ENCODE measurements at regions not wholly inside any gene's neighbourhood (a gene's known extent, or its start where the extent isn't known, plus 50 kb on each side); places are given as distances from the start of the nearest gene placed in this dataset.

DNA sequence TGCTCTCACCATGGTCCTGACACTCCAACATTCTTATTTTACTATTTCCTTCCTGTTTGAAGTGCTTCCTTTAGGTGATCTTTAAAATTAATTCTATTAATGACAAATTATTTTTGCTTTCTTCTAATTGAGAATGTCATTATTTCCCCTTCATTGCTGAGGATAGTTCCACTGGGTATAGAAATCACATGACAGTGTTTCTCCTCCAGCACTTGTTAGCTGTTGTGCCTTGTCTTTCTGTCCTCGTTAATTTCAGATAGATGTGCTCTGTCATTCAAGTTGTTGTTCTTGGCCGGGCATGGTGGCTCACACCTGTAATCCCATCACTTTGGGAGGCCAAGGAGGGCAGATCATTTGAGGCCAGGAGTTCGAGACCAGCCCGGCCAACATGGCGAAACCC, 321.0 kb upstream of the RAB6C start:
- no peak for DNase-seq

- DNase-seq = no peak
These were observed 317.5 kb upstream of the RAB6C start for GRCh38 chr2:129661935-129662334.

GRCh38 chr2:129667577-129667976, 311.9 kb upstream of the RAB6C start:
- DNase-seq = no peak

DNA sequence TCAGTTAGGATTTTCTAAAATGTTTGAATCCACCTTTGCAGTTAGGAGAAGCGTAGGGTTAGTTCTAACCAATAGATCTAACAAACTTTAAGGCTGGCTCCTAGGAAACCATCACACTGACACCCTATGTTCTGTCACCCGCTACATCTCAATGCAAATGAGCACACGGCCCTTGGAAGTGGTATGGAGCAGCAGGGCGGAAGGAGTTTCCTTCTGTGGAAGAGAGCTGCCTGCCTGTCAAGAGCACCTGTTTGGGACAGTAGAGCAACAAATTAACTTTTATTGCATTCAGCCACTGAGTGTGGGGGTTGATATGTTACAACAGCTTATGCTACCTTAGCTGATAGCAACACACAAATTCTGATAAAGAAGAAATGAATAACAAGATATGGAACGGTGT, 306.9 kb upstream of the RAB6C start:
- no peak for DNase-seq

DNA sequence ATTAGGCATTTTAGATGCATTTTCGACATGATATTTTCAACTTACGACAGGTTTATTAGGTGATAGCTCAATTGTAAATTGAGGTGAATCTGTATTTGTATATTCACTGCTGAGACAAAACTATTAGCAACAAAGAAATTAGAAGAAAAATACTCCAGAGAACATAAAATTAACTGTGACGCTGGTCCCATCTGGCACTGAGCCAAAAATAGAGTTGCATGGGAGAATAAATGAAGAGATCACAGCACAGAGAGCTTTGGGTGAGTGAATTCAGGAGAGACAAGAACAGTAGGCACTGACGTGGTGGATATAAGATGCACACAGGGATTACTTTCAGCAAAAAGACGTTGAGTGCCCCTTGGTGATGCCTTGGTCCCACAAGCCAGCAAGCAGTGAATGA, 306.2 kb upstream of the RAB6C start:
- no peak for DNase-seq

DNA sequence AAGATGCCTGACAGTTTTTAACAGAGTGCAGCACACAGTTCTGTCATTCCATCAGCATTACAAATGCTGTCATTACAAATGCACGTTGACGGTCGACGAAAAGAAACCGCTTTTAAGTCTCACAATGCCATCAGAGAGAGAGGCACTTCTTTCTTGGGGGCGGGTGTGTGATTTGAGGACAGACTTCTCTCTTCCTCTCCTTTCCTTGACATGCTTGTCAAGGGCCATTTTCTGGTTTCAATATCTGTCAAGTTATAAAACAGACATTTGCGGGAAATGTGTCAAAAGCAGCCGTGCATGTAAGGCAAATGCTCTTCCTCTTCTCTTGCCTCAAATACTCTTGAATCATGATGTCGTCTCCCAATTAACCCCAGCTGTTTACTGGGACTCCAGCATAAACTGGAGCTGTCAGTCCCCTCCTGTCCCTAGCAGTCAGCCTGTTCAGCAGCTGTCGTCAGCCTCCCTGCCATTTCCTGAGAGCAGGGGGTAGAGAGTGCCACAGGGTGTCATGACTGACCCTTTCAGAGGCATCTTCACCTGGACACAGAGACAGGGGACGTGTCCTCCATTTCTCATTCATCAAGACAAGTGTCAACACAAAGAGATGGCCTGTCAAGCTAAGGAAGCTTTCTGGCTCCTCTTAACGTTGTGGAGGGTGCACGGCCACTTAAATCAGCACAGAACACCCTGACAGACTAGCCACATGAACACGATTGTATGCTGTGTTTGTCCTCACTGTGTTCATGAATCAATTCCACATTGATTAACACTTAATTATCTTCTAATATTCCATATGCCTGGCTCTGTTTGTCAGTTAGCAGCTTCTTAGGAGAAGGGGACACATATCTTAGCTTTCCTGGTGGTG, 305.4 kb upstream of the RAB6C start:
- DNase-seq = no peak

DNA sequence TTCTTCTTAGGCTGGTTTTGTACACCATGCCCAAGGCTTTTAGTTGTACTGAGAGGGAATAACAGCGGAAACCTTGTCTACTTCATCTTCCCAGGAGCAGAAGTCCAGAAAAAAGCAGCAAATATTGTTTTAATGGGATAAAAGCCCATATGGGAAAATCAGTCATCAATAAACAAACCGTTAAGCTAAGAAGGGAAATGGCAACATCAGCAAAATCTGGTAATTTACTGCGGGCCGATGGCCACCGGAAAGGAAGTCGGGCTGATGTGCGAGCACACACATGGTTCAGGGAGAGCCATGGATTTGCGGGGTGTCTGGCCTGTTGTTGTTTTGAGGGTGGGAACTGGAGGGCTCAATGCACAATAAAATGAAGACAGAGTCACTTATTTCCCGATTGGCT, 300.7 kb upstream of the RAB6C start:
- no peak for DNase-seq

DNA sequence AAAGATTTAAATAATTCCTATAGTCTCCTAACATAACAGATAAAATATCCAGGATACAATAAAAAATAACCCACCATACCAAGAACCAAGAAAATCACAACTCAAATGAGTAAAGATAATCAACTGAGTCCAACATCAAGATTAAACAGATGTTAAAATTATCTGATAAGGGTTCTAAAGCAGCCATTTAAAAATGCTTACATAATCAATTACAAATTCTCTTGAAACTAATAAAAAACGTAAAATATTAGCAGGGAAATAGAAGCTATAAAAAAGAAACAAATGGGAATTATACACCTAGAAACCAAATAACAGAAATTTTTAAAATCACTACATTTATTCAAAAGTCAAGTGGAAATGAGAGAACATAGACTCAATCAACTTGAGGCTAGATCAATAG, 297.7 kb upstream of the RAB6C start:
- DNase-seq = no peak

DNA sequence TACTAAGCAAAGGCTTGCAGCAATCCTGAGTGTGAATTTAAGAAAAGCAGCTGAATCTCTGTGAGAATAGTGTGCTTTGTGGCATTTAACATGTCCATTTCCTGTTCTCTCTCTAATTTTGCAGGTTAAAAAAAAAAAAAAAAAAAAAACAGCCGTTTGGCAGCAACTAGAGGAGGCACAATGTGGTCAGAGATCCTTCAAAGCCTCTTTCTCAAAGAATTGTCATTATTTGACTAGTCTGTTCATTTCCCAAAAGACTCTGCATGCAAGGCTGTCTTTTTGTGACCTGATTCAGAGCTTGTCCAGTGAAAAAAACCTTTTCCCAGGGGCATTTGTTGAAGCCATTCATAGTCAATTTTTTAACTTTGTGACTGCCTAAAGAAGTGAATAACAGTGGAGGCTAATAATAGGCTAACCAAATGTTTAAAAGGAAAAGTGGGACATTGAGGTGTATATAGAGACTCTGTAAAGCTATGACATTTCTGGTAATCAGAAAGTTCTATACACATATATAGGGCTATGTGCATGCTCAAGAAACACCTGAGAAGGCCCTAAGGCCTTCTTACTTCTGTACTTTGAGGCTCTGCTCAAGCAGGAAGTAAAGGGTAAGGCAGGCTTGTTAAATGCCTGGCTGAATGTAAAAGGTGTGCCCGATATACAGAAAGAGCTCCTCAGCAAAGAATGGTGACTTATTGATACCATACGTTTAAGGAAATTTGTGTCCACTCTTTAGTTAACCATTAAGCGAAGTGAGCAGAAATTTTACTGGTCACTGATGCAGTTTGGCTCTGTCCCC, 289.6 kb upstream of the RAB6C start:
- no peak for DNase-seq

DNA sequence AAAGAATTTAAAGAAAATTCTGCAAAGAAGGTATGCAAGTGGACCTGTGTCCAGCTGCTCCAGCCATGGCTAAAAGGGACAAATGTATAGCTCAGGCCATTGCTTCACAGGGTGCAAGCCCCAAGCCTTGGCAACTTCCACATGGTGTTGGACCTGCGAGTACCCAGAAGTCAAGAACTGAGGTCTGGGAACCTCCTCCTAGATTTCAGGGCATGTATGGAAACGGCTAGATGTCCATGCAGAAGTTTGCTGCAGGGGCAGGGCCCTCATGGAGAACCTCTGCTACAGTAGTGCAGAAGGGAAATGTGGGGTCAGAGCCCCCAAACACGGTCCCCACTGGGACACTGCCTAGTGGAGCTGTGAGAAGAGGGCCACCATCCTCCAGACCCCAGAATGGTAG, 284.0 kb upstream of the RAB6C start:
- DNase-seq = no peak

DNA sequence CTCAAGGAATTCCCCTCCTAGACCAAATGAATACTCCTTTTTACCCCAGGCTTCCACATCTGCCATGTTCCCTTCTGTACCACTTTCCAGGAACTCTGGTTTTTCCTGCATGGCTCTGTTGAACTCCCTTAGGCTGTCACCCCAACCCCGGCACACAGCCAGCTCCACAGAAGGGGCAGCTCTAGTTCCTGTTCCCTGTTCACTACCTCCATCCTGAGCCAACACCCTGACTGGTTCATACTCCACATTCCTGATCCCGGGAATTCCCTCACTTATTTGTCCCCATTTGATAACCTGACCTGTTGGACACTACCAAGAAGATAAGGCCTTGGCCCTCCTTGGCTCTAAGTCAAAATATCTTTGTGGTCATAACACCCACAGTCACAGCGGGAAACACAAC, 280.9 kb upstream of the RAB6C start:
- DNase-seq = no peak

- DNase-seq = no peak
These were observed 279.5 kb upstream of the RAB6C start for GRCh38 chr2:129699781-129700573.

GRCh38 chr2:129702416-129703176, 276.9 kb upstream of the RAB6C start:
- no peak for DNase-seq

- no peak for DNase-seq
These were observed 274.4 kb upstream of the RAB6C start for GRCh38 chr2:129705085-129705484.

DNA sequence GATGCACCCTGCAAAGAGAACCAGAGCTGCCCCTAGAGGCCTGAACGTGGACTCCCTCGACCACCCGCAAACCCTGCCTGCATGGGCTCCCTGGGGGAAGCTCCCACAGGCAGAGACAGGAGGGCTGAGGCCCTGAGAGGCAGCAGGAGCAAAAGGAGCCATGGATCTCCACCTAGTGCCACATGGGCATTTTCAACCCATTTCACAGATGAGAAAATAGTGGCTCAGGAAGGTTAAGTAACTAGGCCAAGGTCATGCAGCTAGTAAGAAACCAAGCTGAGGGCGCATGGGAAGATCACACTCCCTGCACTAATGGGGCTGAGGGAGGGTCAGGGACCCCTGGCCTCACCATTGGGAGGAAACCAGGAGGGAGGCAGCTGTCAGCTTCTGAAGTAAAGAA, 271.7 kb upstream of the RAB6C start:
- no peak for DNase-seq

DNA sequence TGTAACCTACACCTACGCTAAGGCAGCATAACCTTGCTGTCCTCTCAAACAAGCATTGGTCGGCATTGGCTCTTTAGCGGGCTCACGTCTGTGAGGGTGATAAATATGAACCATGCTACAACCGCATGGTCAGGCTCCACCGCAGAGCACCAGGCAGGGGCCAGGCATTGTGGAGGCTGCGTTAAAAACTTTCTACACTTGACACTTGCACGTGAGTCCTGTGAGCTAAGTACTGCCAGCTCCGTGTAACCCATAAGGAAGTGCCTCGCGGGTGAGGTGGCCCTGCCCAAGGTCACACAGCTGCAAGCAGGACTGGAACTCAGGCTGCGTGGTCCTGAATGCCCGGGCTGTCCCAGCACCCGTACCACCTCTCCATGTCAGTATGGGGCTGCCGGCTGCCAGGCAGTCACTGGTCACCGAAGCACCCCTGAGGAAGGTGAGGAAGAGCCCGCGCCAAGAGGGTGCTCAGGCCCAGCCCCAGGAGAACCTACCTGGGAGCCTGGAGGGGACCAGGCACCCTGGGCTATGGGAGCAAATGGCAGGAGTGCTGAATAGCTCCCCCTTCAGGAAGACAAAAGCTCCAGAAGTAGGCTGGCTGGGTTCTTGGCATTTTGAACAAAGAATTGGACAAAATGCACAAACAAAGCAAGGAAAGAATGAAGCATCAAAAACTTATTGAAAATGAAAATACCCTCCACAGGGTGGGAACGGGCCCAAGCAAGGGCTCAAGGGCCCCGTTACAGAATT, 271.1 kb upstream of the RAB6C start:
- no peak for DNase-seq

DNA sequence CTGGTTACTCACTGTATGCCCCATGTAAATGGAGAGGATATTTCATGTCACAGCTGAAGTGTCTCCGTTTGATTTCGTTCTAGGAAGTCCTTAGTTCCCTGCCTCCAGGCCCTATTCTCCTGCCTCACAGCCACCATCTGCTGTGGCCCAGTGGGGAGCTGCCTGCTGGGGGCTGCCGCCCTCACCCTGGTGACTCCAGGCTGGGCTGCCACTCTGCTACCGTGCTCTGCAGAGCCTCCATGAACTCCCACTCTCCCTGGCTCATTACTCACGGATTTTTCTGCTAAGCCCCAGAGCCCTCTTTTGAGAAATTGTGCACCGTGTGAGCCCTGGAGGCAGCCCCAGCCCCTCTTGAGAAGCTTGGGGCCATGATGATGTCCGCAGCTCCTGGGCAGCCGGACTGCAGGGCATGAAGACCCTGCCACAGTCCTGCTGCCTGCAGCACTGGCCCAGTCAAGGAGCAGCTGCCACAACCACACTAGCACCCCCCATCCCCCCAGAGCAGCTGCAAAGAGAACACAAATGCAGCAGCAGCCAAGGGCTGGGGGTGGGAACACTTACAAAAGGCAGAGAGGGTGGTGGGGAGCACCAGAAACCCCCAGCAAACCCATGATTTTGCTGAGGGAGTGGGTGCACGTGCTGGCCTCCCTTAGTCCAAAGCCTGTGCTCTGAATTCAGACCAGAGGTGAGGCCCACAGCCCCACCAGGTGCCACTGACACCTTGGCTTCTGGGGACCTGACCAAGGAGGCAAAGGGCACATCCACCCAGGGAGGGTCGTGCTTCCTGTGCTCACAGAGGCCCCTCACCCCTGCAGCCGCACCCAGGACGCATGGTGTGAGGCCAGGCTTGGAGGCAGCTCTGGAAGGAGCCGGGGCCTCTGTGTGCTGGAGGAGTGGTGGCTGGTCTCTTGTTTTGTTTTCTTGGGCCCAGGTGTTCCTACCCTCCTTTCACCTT, 270.2 kb upstream of the RAB6C start:
- no peak for DNase-seq

DNA sequence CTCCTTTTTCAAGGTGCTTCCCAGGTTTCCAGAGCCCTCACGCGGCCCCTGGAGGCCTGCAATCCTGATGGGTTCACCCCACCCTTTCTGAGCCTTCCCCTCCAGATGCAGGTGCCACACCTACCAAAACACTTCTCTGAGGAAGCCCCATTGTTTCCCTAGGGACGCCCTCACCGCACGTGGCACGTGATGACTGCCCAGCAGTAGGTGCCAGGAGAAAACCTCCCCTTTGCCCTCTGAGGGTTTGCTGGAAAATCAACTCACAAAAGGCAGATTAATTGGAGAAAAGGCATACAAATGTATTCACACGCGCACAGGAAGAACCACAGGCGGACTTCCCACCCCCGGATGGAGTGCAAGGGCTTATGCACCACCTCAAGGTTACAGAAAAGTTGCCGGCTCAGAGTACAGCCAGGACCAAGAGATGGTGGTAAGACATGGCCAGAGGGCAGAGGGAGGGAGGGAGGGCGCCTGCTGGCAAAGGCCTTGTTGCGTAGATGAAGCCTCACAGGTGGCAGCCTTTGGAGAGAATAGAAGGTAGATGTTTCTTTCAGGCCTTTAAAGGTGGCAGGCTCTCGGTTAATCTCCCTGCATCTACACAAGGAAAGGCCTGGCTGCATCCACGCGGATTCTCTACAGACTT, 269.4 kb upstream of the RAB6C start:
- no peak for DNase-seq

DNA sequence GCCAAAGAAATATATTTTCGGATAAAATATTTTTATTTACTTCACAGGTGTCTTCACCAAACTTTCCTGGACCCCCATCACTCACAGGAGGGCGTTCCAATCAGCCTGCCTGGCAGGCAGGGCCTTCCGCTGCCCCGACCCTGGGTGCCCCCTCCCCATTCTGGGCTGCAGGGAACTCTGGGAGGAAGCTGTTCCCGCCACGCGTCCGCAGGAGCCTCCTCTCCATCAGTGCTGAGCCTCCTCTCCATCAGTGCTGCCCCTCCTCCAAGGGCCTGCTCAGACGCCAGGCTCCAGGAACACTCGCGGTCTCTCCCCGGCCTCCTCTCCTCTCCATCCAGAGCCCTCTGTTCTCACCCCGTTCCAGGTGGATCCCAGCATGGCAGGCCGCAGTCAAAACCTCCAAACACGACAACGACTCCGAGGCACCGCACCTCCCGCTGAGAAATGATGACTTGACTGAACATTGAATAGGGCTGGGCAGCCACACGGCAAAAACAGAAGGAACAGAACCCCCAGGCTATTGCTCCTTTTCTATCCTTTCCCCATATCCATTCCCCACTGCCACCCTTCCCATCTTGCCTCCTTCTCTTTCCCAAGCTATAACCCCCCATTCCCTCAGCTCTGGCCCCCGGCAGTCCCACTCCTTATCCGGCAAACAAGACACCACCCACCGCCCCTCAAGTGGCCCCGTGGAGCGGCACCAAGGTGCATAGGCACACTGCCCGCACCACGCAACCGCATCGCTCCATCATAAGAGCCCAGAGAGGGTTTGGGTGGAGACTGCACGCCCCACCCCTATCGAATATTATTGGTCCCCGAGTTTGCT, 268.6 kb upstream of the RAB6C start:
- DNase-seq = no peak
